NCI-H128 (cell line): ENCODE measurements at regions not wholly inside any gene's neighbourhood (a gene's known extent, or its start where the extent isn't known, plus 50 kb on each side); places are given as distances from the start of the nearest gene placed in this dataset.
A peak's percentile ranks its signal among the peaks of the same experiment; 100 is the strongest.
"Not testable (repeated sequence)": the region's sequence is repeated elsewhere in the genome, so short reads cannot be mapped to it uniquely, and the experiment has no call there.

Experiments
- DNase-seq: peaks from one replicate; lab custom pipeline; 2025; ENCODE audit not compliant: unreplicated experiment; lab: John Stamatoyannopoulos, UW

- DNase-seq = no peak
Measured at GRCh38 chr3:59368900-59369675, 319.3 kb upstream of the CFAP20DC start.

GRCh38 chr3:59367150-59367549 lies 317.3 kb upstream of the CFAP20DC start:
- DNase-seq = no peak

- no peak for DNase-seq
Measured at GRCh38 chr3:59366218-59366617, 316.4 kb upstream of the CFAP20DC start.

GRCh38 chr3:59364496-59364895 lies 314.7 kb upstream of the CFAP20DC start:
- no peak for DNase-seq

- DNase-seq = not testable (repeated sequence)
Measured at GRCh38 chr3:59360312-59360711, 310.5 kb upstream of the CFAP20DC start.

- DNase-seq = no peak
Measured at GRCh38 chr3:59341459-59341858, 291.6 kb upstream of the CFAP20DC start.

GRCh38 chr3:59339818-59340217 lies 290.0 kb upstream of the CFAP20DC start:
- DNase-seq = no peak

- DNase-seq = no peak
Measured at GRCh38 chr3:59338934-59339333, 289.1 kb upstream of the CFAP20DC start.

- DNase-seq = no peak
Measured at GRCh38 chr3:59335338-59335737, 285.5 kb upstream of the CFAP20DC start.

- DNase-seq = no peak
Measured at GRCh38 chr3:59334585-59334984, 284.8 kb upstream of the CFAP20DC start.

GRCh38 chr3:59327376-59327808 lies 277.6 kb upstream of the CFAP20DC start:
- no peak for DNase-seq

- DNase-seq = no peak
Measured at GRCh38 chr3:59326246-59327024, 276.6 kb upstream of the CFAP20DC start.

- no peak for DNase-seq
Measured at GRCh38 chr3:59321881-59322540, 272.2 kb upstream of the CFAP20DC start.

GRCh38 chr3:59320080-59320479 lies 270.3 kb upstream of the CFAP20DC start:
- peak; percentile 24 for DNase-seq

GRCh38 chr3:59319442-59319841 lies 269.6 kb upstream of the CFAP20DC start:
- no peak for DNase-seq

- no peak for DNase-seq
Measured at GRCh38 chr3:59318881-59319280, 269.1 kb upstream of the CFAP20DC start.

- no peak for DNase-seq
Measured at GRCh38 chr3:59317386-59317785, 267.6 kb upstream of the CFAP20DC start.

- DNase-seq = no peak
Measured at GRCh38 chr3:59316688-59317275, 267.0 kb upstream of the CFAP20DC start.

- no peak for DNase-seq
Measured at GRCh38 chr3:59313365-59313764, 263.5 kb upstream of the CFAP20DC start.

- no peak for DNase-seq
Measured at GRCh38 chr3:59311231-59311630, 261.4 kb upstream of the CFAP20DC start.

- no peak for DNase-seq
Measured at GRCh38 chr3:59310736-59311135, 260.9 kb upstream of the CFAP20DC start.
